Gastroesophageal sphincter (tissue), 3 donors: ENCODE measurements at regions not wholly inside any gene's neighbourhood (a gene's known extent, or its start where the extent isn't known, plus 50 kb on each side); places are given as distances from the start of the nearest gene placed in this dataset.

Experiments used
- CTCF ChIP-seq, 4 experiments: fragments of 200-600 bp in 2 of 4; fragments of 450-650 bp in 2 of 4; sonication (generic) in 1 of 4; IDR thresholded peaks; one replicate each; pipeline ENCODE4 v1.5.1; 2017 to 2019; ENCODE audit warnings: antibody characterized with exemption in 4 of 4, mild to moderate bottlenecking in 2 of 4, moderate library complexity in 2 of 4
- POLR2AphosphoS5 ChIP-seq: sonication (generic); formaldehyde crosslinking; IDR thresholded peaks from one replicate; pipeline ENCODE4 v1.6.1; 2017; ENCODE audit warnings: antibody characterized with exemption

- no peak for TF ChIP-seq CTCF (IDR thresholded peaks at IDR 0.05)
- TF ChIP-seq POLR2AphosphoS5 = no peak
These were observed 294.9 kb downstream of the DLEU7 start for GRCh38 chr13:50548586-50548985.
